ENCODE measurements at regions not wholly inside any gene's neighbourhood (a gene's known extent, or its start where the extent isn't known, plus 50 kb on each side); places are given as distances from the start of the nearest gene placed in this dataset.

- H3K27me3 ChIP-seq (ENCODE audit: control insufficient read depth in 1 of 2, insufficient read depth in 1 of 2, low read length in 2 of 2), result no peaks in the 10 kb centered on the region
- no peak overlapping the region for H2BK120ac ChIP-seq (ENCODE audit: low read depth, low read length)
- H3K79me1 ChIP-seq (replicated peaks; ENCODE audit: low read length, poor library complexity, severe bottlenecking), result no peaks in the 10 kb centered on the region
- DNase-seq, result no peak
- no peak overlapping the region for H3K14ac ChIP-seq (ENCODE audit: low read length in 2 of 2)
- no peak overlapping the region for H3K23ac ChIP-seq (ENCODE audit: low read length in 2 of 2)
- H2AFZ ChIP-seq (ENCODE audit: low read depth, low read length), result no peak overlapping the region
- H3K4me2 ChIP-seq (ENCODE audit: low read length, poor library complexity, severe bottlenecking), result no peak overlapping the region
- H4K91ac ChIP-seq (ENCODE audit: low read length), result no peak overlapping the region
- H4K8ac ChIP-seq (ENCODE audit: low read length), result no peak overlapping the region
- H3K4me3 ChIP-seq (ENCODE audit: insufficient read depth in 1 of 2, low read depth in 1 of 2, low read length in 2 of 2), result no peak overlapping the region
- no peak overlapping the region for H3K27ac ChIP-seq (ENCODE audit: low read length, poor library complexity, severe bottlenecking)
- no peak overlapping the region for H3K9ac ChIP-seq (ENCODE audit: low read length)
- peaks cover 11% of the 10 kb centered on the region for H3K9me3 ChIP-seq (ENCODE audit: control insufficient read depth, low read length)
- H3K36me3 ChIP-seq (ENCODE audit: control insufficient read depth in 1 of 2, insufficient read depth in 2 of 2, low read depth in 1 of 2, low read length in 2 of 2), result no peaks in the 10 kb centered on the region
- no peak overlapping the region for H2BK12ac ChIP-seq (ENCODE audit: low read length in 2 of 2)
- H2BK15ac ChIP-seq (ENCODE audit: low read depth, poor library complexity, severe bottlenecking), result no peak overlapping the region
- H2BK5ac ChIP-seq (ENCODE audit: low read depth, low read length, poor library complexity, severe bottlenecking), result no peak overlapping the region
- no peaks in the 10 kb centered on the region for H3K4me1 ChIP-seq (ENCODE audit: control insufficient read depth, insufficient read depth, low read depth, low read length)
- no peak overlapping the region for H3K18ac ChIP-seq (ENCODE audit: low read depth in 1 of 2, low read length in 2 of 2)
- no peak overlapping the region for H3K4ac ChIP-seq (ENCODE audit: low read depth in 1 of 2, low read length in 2 of 2)
- H2AK5ac ChIP-seq (ENCODE audit: low read length, severe bottlenecking), result no peak overlapping the region
These were observed 123.6 kb upstream of the XIRP2 start for GRCh38 chr2:166764702-166765101.

GRCh38 chr2:166764216-166764615 is 124.1 kb upstream of the XIRP2 start:
- Histone ChIP-seq H3K4me2 (ENCODE audit: low read length, poor library complexity, severe bottlenecking) (no peak overlapping the region), H4K8ac (ENCODE audit: low read length) (no peak overlapping the region), H2AFZ (ENCODE audit: low read depth, low read length) (no peak overlapping the region), H3K4me3 (ENCODE audit: insufficient read depth in 1 of 2, low read depth in 1 of 2, low read length in 2 of 2) (no peak overlapping the region), H3K27ac (ENCODE audit: low read length, poor library complexity, severe bottlenecking) (no peak overlapping the region), H3K4ac (ENCODE audit: low read depth in 1 of 2, low read length in 2 of 2) (no peak overlapping the region), H2BK120ac (ENCODE audit: low read depth, low read length) (no peak overlapping the region), H3K4me1 (ENCODE audit: control insufficient read depth, insufficient read depth, low read depth, low read length) (no peaks in the 10 kb centered on the region), H3K23ac (ENCODE audit: low read length in 2 of 2) (no peak overlapping the region), H3K18ac (ENCODE audit: low read depth in 1 of 2, low read length in 2 of 2) (no peak overlapping the region), H2BK12ac (ENCODE audit: low read length in 2 of 2) (no peak overlapping the region), H3K27me3 (ENCODE audit: control insufficient read depth in 1 of 2, insufficient read depth in 1 of 2, low read length in 2 of 2) (no peaks in the 10 kb centered on the region), H2BK15ac (ENCODE audit: low read depth, poor library complexity, severe bottlenecking) (no peak overlapping the region), H3K14ac (ENCODE audit: low read length in 2 of 2) (no peak overlapping the region), H2AK5ac (ENCODE audit: low read length, severe bottlenecking) (no peak overlapping the region), H3K9me3 (ENCODE audit: control insufficient read depth, low read length) (peaks cover 8% of the 10 kb centered on the region), H4K91ac (ENCODE audit: low read length) (no peak overlapping the region), H3K36me3 (ENCODE audit: control insufficient read depth in 1 of 2, insufficient read depth in 2 of 2, low read depth in 1 of 2, low read length in 2 of 2) (no peaks in the 10 kb centered on the region), H3K79me1 (replicated peaks; ENCODE audit: low read length, poor library complexity, severe bottlenecking) (no peaks in the 10 kb centered on the region), H2BK5ac (ENCODE audit: low read depth, low read length, poor library complexity, severe bottlenecking) (no peak overlapping the region), H3K9ac (ENCODE audit: low read length) (no peak overlapping the region)
- DNase-seq, result no peak
- no CpG with 5 or more reads among the region's 1 CpG for WGBS

- no peak overlapping the region for H2BK15ac ChIP-seq (ENCODE audit: low read depth, poor library complexity, severe bottlenecking)
- no peak overlapping the region for H2BK120ac ChIP-seq (ENCODE audit: low read depth, low read length)
- H3K4ac ChIP-seq (ENCODE audit: low read depth in 1 of 2, low read length in 2 of 2), result no peak overlapping the region
- H3K14ac ChIP-seq (ENCODE audit: low read length in 2 of 2), result no peak overlapping the region
- DNase-seq, result no peak
- H3K18ac ChIP-seq (ENCODE audit: low read depth in 1 of 2, low read length in 2 of 2), result no peak overlapping the region
- H3K4me3 ChIP-seq (ENCODE audit: insufficient read depth in 1 of 2, low read depth in 1 of 2, low read length in 2 of 2), result no peak overlapping the region
- WGBS, result 93% methylated on average over 2 of the region's 2 CpGs
- H4K8ac ChIP-seq (ENCODE audit: low read length), result no peak overlapping the region
- H2BK5ac ChIP-seq (ENCODE audit: low read depth, low read length, poor library complexity, severe bottlenecking), result no peak overlapping the region
- no peak overlapping the region for H2AK5ac ChIP-seq (ENCODE audit: low read length, severe bottlenecking)
- no peak overlapping the region for H2BK12ac ChIP-seq (ENCODE audit: low read length in 2 of 2)
- H3K9me3 ChIP-seq (ENCODE audit: control insufficient read depth, low read length), result no peaks in the 10 kb centered on the region
- no peak overlapping the region for H4K91ac ChIP-seq (ENCODE audit: low read length)
- H3K4me1 ChIP-seq (ENCODE audit: control insufficient read depth, insufficient read depth, low read depth, low read length), result no peaks in the 10 kb centered on the region
- no peaks in the 10 kb centered on the region for H3K79me1 ChIP-seq (replicated peaks; ENCODE audit: low read length, poor library complexity, severe bottlenecking)
- H3K4me2 ChIP-seq (ENCODE audit: low read length, poor library complexity, severe bottlenecking), result no peak overlapping the region
- H3K27ac ChIP-seq (ENCODE audit: low read length, poor library complexity, severe bottlenecking), result no peak overlapping the region
- no peaks in the 10 kb centered on the region for H3K36me3 ChIP-seq (ENCODE audit: control insufficient read depth in 1 of 2, insufficient read depth in 2 of 2, low read depth in 1 of 2, low read length in 2 of 2)
- H3K9ac ChIP-seq (ENCODE audit: low read length), result no peak overlapping the region
- no peak overlapping the region for H3K23ac ChIP-seq (ENCODE audit: low read length in 2 of 2)
- H2AFZ ChIP-seq (ENCODE audit: low read depth, low read length), result no peak overlapping the region
- H3K27me3 ChIP-seq (ENCODE audit: control insufficient read depth in 1 of 2, insufficient read depth in 1 of 2, low read length in 2 of 2), result no peaks in the 10 kb centered on the region
These were observed 125.5 kb upstream of the XIRP2 start for GRCh38 chr2:166762746-166763145.

GRCh38 chr2:166758956-166759355 is 129.3 kb upstream of the XIRP2 start:
- DNase-seq, result no peak
- 96% methylated on average over 4 of the region's 4 CpGs for WGBS
- no peak overlapping the region for H3K9ac ChIP-seq (ENCODE audit: low read length)

More at GRCh38 chr2:166758956-166759355, 129.3 kb upstream of the XIRP2 start:
- Histone ChIP-seq H2BK12ac (ENCODE audit: low read length in 2 of 2) (no peak overlapping the region), H3K9me3 (ENCODE audit: control insufficient read depth, low read length) (no peaks in the 10 kb centered on the region), H2AK5ac (ENCODE audit: low read length, severe bottlenecking) (no peak overlapping the region), H3K27ac (ENCODE audit: low read length, poor library complexity, severe bottlenecking) (no peak overlapping the region), H3K4me2 (ENCODE audit: low read length, poor library complexity, severe bottlenecking) (no peak overlapping the region), H2AFZ (ENCODE audit: low read depth, low read length) (no peak overlapping the region), H3K4me3 (ENCODE audit: insufficient read depth in 1 of 2, low read depth in 1 of 2, low read length in 2 of 2) (no peak overlapping the region), H3K4me1 (ENCODE audit: control insufficient read depth, insufficient read depth, low read depth, low read length) (no peaks in the 10 kb centered on the region), H3K36me3 (ENCODE audit: control insufficient read depth in 1 of 2, insufficient read depth in 2 of 2, low read depth in 1 of 2, low read length in 2 of 2) (no peaks in the 10 kb centered on the region), H3K4ac (ENCODE audit: low read depth in 1 of 2, low read length in 2 of 2) (no peak overlapping the region), H3K27me3 (ENCODE audit: control insufficient read depth in 1 of 2, insufficient read depth in 1 of 2, low read length in 2 of 2) (no peaks in the 10 kb centered on the region), H2BK120ac (ENCODE audit: low read depth, low read length) (no peak overlapping the region), H4K8ac (ENCODE audit: low read length) (no peak overlapping the region), H3K79me1 (replicated peaks; ENCODE audit: low read length, poor library complexity, severe bottlenecking) (no peaks in the 10 kb centered on the region), H4K91ac (ENCODE audit: low read length) (no peak overlapping the region), H2BK15ac (ENCODE audit: low read depth, poor library complexity, severe bottlenecking) (no peak overlapping the region), H3K14ac (ENCODE audit: low read length in 2 of 2) (no peak overlapping the region), H2BK5ac (ENCODE audit: low read depth, low read length, poor library complexity, severe bottlenecking) (no peak overlapping the region), H3K18ac (ENCODE audit: low read depth in 1 of 2, low read length in 2 of 2) (no peak overlapping the region), H3K23ac (ENCODE audit: low read length in 2 of 2) (no peak overlapping the region)

Measured in mesenchymal stem cell (in vitro differentiated cells and primary cell).